GM18507 (cell line): ENCODE measurements at regions not wholly inside any gene's neighbourhood (a gene's known extent, or its start where the extent isn't known, plus 50 kb on each side); places are given as distances from the start of the nearest gene placed in this dataset.
"Not testable (repeated sequence)": the region's sequence is repeated elsewhere in the genome, so short reads cannot be mapped to it uniquely, and the experiment has no call there.

ENCODE experiments used
- DNase-seq: peaks from one replicate; pipeline ENCODE4 v3.0.0; 2011; ENCODE audit warnings: low read depth; ENCODE audit not compliant: insufficient read length; ENCODE audit errors: extremely low spot score
- FAIRE-seq: peaks from 2 replicates; lab custom pipeline; 2011; peaks lifted over from hg19 to GRCh38; lab: Jason Lieb, UNC

DNA sequence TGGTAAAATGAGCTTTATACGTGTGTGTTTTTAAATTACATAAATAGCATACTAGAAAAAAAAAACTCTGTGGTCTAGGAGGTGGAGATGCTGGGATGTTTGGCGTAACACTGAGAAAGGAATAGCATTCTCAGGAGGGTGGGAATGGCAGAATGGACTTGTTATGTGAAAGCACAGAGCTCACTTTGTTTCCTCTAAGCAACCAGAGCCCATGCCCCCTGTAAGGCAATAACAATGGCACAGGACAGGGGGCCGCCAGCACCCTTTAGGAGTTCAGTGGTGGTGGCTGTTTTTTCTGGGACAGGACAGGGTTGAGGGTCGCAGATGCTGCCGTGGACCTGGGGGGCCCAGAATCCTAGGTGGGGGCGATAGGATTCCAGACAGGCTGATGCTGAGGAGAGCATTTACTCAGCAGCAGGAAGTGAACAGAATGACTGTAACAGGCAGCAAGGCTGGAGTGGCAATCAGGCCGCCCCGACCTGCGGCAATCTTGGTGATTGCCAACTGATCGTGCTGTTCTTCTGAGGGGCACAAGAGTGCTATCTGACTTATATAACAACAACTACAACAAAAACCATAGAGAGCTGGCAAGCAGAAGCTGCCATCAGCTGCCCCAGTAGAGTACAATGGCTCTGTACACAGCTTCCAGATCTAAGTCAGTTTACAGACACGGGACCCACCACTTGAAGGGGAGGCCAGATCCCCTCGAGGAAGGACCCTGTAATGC is 160.4 kb downstream of the UACA start:
- DNase-seq (no peak), FAIRE-seq (no peak)

DNA sequence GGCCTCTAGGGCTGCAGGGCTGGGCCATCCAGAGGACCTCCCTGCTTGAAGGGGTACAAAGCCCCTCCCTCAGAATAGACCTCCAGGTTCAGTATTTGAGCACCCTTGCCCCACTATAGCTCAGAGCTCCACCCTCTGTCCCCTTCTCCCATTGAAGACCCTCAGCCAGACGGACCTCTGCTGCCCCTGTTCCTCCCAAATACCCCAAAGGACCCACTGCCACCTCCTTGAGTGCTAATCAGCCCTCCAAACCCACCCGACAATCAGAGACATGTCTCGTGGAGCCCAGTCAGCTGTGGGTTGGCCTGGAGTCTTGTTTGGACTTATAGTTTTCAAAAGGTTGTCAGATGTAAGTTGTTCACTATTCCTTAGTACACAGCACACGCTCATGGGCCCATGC is 161.1 kb downstream of the UACA start:
- DNase-seq (no peak), FAIRE-seq (no peak)

DNA sequence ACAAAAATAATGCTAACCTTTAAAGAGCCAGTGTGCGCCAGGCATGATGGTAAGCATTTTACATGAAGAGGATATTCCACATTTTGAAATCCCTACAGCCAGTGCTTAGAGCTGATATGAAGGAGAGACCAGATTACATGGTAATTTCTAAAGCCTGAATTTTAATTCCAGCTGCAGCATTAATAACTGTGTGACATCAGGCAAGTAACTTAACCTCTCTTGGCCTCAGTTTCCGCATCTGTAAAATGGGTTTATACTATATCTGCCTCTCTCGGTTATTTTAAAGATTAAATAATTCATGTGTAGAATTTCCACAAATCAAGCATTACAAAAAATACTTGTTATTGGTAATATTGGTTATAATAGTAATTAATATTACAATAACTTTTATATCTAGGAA is 165.4 kb downstream of the UACA start:
- no peak for FAIRE-seq
- DNase-seq = no peak

DNA sequence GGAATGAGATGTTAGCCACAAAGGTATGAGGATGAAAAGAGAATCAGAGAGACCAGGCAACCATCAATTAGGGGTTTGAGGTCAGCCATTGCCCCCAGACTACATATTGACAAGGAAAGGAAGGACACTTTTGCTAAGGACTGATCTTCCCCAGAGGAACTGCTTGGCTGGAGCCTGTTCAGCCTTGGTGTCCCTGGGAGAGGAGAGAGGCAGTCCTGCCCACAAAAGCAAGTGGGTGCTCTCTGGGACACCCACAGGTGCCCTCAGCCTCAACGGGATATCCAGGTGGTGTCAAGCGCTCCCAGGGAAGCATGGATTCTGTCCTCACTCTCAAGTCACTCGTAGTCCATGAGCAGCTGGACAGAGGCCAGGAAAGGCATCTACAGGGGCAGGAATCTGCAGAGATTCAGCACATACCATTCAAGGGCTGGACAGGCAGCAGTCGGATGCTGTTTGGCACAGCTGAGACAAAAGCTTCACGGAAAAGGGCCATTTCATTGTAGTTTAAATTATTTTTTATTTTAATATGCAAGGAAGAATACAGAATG is 166.2 kb downstream of the UACA start:
- FAIRE-seq (no peak), DNase-seq (no peak)

DNA sequence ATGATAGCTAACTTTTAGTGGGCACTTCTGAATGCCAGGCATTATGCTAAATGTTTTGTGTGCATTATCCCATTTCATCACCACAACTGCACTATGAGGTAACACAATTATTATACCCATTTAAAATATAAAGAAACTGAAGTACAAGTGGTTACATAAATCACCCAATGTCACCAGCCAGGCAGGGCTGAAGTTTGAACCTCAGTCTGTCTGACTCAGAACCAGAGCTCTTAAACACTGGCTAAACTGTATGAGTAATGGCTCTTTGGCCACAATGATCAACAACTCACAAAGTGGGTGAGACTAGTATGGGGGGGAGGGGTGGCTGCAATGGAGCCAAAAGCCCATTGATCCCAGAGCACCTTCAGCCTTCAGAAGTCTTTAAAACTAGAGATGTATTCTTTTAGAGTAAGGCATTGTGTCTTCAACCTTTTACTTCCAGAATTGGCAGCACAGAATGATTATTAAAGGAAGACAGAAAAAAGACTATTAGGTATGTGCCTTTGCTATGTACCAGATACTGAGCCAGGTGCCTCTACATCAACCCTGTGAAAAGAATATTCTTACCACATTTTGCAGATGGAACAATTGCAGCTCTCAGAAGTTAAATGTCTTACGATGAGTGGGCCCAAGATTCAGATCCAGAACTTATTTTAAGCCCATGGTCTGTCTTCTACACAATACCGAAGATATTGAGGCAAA is 166.9 kb downstream of the UACA start:
- no peak for DNase-seq
- FAIRE-seq = no peak

DNA sequence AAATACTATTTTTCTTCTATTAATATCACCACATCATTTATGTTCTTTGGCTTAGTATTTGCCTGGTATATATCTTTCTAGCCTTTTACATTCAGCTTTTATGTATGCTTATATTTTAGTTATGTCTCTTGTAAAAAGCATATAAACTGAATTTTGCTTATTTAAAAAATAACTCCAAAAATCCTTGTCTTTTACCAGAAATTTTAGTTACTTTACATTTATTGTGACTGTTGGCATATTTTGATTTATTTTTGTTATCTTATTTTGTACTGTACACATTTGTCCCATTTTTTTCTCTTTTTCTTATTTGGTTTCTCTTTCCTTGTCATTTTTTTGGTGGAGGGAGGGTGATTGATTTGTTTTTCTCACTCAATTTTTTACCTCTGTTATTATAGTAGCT is 169.6 kb downstream of the UACA start:
- no peak for DNase-seq

DNA sequence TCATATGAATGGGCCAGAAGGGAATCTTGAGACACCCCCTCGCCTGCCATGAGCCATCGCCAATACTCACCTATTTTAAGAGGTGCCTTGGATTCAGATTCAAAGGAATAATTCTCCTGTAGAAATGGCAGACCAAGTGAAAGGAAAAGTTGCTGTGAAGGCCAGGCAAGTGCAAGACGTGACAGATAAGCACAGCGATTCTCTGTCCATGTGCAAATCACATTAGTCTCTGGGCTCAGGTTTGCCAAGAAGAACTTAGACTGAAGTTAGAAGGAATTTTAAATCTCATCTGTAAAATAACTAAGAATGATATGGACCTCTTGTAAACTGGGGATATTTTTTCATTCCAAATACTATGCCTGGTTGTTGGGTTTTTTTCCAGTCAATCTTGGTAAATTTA is 173.6 kb downstream of the UACA start:
- FAIRE-seq (no peak), DNase-seq (no peak)

More for the DNA sequence above, 169.6 kb downstream of the UACA start:
- FAIRE-seq = no peak

DNA sequence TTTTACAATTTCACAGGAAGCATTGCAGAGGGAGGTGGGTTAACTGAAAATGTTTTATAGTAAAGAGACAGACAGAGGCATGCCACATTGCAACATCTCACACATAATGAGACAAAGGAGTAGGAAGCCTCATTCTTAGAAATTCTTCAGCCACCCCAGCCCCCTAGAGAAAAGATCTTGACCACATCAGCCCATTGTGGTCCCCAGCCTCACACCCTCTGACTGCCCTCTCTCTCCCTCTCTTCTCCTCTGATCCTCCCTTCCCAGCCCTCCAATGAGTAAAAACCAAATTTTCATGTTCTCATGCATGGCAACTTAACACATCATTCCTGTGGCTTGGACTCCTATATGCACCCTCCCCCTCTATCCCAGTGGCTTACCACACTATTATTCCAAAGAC is 174.1 kb downstream of the UACA start:
- DNase-seq = no peak
- no peak for FAIRE-seq

DNA sequence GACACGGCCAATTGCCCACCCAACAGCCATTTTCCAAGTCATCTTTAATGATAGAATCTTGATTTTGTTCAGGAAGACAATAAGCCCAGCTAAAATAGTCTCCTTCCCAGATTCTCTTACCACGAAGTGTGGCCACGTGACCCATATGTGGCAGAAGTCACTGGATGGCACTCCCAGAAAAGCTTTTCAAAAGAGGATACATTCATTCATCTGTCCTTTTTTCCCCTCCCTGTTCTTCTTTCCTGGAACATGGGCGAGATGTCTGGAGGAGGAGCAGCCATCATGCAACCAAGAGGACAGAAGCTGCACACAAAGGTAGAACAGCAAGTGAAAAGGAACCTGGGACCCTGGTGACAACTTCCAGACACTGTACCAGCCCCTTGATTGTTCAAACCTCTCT is 174.7 kb downstream of the UACA start:
- FAIRE-seq = no peak
- DNase-seq = no peak

DNA sequence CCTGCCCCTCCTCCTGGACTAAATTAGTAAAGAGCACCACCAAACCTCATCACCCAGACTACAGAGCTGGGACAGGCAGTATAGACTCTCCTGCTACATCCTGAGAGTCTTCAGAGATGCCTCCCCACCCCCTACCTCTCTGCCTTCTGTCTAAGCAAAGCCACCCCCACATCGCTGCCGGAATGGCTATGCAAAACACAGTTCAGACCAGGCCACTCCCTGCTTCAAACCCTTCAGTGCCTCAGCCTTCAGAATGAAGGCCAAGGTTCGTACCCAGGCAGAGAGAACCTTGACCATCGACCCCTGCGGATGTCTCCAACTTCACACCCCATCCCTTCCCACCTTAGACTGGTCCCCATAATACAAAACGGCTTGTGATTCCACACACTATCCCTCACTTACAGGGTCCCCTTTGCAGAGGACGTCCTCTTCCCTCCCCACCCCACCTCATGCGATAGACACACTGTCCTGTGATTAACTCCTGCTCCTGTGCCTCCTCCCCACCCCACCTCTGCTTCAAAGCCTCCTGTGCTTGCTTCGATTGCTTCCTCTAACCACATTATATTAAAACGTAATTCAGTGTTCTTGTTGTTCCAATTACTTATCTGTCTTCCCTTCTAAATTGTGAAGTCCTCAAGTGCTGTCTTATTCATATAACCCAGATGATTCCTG is 175.3 kb downstream of the UACA start:
- FAIRE-seq = no peak
- no peak for DNase-seq

DNA sequence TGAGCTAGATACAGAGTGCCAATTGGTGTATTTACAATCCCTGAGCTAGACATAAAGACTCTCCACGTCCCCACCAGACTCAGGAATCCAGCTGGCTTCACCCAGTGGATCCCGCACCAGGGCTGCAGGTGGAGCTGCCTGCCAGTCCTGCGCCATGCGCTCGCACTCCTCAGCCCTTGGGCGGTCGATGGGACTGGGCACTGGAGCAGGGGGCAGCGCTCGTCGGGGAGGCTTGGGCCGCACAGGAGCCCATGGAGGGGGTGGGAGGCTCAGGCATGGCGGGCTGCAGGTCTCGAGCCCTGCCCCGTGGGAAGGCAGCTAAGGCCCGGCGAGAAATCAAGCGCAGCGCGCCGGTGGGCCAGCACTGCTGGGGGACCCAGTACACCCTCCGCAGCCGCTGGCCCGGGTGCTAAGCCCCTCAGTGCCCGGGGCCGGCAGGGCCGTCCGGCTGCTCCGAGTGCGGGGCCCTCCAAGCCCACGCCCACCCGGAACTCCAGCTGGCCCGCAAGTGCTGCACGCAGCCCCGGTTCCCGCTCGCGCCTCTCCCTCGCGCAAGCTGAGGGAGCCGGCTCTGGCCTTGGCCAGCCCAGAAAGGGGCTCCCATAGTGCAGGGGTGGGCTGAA is 176.2 kb downstream of the UACA start:
- not testable (repeated sequence) for DNase-seq, FAIRE-seq

DNA sequence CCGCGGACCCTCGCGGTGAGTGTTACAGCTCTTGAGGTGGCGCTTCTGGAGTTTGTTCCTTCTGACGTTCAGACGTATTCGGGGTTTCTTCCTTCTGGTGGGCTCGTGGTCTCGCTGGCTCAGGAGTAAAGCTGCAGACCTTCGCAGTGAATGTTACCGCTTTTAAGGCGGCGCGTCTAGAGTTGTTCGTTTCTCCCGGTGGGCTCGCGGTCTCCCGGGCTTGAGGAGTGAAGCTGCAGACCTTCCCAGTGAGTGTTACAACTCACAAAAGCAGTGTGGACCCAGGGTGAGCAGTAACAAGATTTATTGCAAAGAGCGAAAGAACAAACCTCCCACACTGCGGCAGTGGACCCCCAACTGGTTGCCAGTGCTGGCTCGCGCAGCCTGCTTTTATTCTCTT is 177.1 kb downstream of the UACA start:
- no peak for DNase-seq
- FAIRE-seq = no peak

DNA sequence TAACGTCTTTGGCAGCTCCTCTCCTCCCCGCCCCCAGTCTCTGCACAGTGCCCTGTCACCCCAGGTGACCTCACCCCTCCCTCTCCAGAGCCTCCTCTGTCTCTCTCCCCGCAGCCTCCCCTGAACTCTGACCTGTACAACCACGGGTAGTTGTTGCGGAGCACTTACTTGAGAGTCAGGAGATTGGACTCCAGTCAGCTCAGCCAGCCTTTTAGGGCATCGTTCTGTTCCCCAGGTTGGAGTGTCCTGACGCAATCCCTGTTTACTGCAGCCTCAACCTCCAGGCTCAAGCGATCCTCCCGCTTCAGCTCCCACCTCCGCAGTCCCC is 177.7 kb downstream of the UACA start:
- FAIRE-seq (no peak), DNase-seq (no peak)

DNA sequence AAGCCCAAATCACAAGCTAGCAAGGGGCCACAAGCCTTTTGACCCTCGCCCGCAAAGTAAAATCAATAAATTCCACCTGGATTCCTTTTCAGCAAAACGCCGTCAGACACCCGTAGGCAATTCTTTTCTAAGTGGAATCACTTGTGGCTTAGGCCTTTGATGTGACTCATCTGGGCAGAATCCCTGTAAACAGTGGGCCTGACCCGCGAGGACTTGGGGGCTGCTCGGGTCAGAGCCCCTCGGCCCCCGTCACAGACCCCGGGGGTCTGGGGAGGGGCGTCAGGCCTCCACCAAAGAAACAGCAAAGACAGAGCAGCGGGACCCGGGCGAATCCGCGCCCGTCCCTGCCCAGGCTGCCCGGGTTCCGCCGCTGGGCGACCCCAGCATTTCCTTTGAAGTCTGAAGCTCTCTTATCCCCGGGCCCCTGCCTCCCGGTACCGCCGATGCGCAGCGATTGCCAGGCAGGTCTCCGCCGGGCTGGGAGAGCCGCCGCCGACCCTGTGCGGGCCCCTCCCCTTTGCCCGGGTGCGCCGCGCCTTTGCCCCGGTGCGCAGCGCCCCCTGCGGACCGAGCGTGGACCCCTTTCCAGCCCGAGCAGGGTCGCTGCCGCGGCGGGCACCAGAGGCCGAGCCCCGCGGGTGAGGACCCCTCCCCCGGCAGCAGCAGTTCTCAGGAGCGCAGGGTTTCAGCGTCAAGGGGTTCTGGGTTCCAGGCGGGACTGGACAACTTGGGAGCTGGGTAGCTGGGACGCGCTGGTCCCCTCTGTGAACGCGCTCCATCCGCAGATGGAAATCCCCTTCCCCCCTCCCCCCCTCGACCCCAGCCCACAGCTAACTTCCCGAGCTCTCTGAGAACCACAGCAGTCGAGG is 178.3 kb downstream of the UACA start:
- FAIRE-seq = no peak
- DNase-seq = no peak

DNA sequence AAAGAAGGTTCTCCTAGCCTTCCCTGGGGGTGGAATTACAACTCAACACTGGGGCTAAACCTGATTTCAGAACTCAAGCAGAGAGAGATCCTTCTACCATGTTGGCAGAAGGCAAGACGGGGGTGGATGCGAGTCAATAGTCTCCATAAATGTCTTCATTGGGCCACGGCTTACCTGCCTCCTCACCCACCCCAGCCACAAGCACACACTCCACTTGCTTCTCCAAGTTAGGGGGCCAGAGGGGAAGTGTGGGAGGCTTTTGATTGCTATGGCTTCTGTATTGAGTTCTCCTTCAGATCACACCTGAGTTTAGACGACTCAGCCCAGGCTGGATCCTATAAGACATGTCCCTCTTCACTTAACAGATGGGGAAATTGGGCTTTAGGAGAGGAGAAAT is 178.9 kb downstream of the UACA start:
- FAIRE-seq = no peak
- no peak for DNase-seq

DNA sequence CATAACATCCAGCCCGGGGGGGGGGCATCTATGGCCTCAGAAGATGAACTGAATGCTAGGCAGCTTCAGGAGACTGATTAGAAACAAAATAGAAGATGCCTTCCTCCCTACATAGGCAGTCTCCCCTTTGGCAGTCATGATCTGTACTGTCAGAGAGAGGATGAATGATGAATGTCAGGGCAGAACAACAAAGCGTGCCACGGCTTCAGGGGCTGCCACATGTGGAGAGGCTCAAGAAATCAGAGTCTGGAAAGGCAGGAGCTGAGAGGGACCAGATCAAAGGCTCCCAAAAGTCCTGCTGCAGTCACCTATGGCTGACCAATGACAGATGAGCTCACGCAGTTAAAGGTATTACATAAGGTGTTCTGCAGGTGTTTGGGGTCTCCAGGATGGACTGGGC is 180.4 kb downstream of the UACA start:
- FAIRE-seq (no peak), DNase-seq (no peak)

DNA sequence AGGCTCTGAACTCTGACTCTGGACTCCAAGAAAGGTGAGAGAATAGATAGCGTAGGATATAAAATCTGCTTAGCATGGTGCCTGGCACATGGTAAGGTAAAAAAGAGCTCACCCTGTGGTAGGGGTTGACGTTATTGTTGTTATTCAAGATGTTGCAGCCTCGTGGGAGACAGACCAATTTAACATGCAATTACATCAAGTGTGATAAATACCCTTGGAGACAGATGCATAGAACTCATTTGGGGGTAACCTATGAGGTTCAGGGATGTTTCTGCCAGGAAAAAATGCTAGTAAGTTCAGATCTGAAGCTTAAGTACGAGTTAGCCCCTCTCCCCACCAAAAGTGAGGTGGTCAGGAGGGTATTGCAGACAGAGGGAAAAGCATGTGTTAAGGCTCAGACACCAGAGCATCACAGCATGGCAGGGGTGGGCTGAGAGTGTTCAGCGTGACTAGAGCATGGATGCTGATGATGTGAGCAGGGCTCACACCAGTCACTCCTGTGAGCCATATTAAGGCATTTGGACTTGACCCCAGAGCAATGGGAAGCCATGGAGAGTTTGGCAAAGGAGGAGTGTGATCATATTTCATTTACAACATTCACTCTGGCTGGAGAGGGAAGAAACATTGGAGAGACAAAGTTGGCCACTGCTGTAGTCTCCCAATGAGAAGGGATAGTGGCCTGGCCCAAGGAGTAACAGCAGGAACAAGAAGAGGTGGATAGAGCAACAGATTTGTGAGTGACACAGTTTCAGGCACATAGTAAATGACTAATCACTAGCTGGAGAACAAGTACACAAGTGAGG is 181.0 kb downstream of the UACA start:
- FAIRE-seq (no peak), DNase-seq (no peak)

DNA sequence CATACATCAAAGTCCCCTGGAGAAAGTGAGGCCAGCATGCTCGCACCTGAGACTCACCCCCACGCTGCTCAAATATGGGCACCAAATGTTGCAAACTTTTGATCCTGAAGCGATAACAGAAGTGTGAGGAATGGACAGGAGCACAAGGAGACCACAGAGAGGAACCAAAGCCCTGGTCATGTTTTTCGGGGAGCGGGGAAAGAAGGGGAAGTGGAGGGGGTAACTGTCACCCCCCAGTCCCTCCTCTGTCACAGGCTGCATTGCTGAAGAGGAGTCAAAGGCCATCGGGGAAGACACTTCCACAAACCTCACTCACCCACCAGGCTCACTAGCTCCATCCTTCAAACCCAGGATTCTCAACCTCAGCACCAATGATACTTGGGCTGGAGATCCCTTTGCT is 182.4 kb downstream of the UACA start:
- DNase-seq (no peak), FAIRE-seq (no peak)

DNA sequence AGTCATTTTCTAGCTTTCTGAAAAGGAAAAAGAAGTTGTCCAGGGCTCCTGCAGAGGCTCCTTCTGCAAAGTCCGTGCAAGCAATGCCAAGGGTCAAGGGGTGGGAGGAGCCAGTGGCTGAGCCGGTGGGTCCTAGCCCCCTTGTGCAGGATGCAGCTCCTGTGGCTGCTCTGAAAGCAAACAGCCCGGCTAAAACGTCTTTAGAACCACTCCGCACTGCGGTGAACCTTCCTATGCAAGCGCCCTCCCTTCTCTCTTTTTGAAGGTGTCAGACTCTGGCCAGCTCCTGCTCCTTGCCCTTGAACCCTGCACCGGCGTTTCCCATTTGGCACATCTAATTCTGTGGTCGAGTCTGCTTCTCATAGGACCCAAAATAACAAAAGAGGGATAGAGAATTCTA is 183.1 kb downstream of the UACA start:
- FAIRE-seq = no peak

More for the DNA sequence above, 183.1 kb downstream of the UACA start:
- DNase-seq = no peak
